ENCODE measurements at regions not wholly inside any gene's neighbourhood (a gene's known extent, or its start where the extent isn't known, plus 50 kb on each side); places are given as distances from the start of the nearest gene placed in this dataset.

DNA sequence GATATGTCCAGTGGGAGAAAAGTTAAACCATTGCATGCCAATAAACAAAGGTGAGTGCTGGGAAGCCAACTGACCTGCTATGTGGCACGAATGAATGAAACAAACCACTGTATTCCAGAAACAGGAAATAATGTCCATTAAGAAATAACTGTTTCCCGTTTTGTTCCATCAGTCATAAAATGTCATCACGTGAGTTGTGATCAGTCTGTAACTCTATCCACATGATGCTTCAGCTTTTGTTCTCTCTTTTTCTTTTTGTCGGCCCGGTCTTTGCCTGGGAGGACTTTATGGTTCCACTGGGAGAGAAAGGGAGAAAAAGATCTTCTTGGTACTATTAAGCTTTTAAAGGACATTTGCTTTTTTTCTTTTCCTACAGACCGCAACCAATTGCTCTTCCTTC, 179.9 kb downstream of the TGFB2 start:
- in situ Hi-C loops (cut with MboI; ENCODE audit: low sequenced_read_pairs) = no loop called here

DNA sequence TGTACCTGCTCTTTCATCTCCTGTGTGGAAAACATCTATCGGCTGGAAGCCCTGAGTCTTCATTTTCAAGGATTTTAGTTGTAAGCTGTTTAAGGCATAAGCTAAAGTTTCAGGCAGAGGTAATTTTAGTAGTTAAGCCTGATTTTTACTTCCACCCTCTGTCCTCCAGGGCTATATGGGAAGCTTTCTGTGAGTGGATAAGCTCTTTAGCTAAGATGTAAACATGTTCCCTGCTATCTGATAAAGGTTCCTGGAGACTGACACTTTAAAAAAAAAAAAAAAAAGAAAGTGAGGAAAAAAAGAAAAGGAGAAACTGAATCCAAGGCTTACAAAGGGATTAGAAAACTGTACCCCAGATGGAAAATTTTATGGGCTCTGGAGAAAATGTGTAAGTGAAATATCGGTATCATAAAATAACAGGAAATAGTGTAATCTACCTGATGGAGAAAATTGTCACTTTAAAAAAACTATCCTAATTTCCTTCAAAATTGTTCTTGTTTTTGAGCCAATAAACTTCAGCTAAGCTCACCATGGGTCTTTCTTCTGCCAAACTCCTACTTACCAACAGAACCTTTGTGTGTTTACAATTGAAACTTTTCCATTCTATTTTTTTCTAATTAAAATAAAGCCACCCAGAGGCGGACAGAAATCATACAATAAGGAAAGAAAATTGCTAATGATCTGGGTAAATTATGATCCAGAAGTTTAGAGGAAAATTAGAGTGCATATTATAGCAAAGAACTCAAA, 180.5 kb downstream of the TGFB2 start:
- in situ Hi-C loops (cut with MboI; ENCODE audit: low sequenced_read_pairs) = no loop called here

DNA sequence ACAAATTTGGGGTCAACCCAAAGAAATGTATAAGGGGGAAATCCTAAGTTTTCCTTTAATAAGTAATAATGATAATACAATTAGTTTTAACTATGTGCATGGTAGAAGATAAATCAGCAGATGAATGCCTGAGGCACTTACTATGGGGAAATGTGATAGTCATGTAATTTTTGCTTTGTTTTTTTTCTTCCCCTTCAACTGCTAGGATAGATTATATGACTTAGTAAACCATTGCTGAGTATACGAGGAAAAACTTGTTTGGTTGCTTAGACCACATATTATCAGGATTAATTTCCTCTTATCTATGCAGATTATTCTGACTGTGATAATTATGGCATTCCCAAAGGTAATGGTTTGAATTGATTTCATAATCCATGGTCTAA, 181.1 kb downstream of the TGFB2 start:
- in situ Hi-C loops (cut with MboI; ENCODE audit: low sequenced_read_pairs) = no loop called here

DNA sequence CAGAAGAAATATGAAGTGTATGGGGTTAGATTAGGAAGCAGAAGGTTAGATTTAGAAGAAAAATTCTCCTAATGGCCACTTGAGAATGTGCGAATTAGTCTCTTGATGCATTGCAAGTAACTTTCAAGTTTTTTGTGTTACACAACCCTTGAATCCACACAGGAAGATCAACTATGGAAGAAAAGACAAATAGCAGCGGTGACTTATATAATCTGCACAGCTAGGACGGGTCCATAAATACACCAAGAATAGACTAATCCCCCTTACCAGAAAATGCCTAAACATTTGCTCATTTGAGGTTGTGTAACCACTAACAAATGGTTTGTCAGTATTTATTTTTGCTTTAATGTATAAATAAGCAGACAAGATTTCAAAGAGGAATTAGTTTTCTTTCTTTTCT, 182.6 kb downstream of the TGFB2 start:
- in situ Hi-C loops (cut with MboI; ENCODE audit: low sequenced_read_pairs) = no loop called here

DNA sequence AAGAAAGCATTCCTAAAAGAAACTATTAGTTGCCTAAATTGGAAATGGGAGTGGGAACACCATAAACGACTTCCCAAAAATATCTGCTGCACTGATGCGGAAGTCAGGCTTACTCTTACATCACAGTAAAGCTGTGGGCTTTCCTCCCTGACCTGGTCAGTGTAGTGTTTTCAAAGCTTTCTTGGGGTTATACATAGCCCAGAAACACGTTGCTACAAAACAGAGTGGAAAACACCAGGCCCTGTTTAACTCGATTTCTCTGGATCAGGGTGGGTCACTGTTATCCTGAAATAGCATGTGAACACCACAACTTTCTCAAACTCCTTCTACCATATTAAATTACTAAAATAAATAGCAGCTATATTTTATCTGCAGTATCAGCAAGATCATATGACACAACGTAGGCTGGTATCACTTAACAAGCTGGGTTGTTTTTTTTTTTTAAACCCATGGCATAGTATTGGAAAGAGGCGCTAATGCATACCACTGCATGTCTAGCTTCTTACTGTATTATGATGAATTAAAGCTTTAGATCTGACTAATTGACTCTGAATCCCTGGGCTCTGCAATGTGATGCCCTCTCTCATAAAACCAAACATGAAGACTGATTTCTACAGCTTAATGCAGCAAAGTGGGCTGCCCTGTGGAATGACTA, 184.6 kb downstream of the TGFB2 start:
- in situ Hi-C loops (cut with MboI; ENCODE audit: low sequenced_read_pairs) = no loop called here

DNA sequence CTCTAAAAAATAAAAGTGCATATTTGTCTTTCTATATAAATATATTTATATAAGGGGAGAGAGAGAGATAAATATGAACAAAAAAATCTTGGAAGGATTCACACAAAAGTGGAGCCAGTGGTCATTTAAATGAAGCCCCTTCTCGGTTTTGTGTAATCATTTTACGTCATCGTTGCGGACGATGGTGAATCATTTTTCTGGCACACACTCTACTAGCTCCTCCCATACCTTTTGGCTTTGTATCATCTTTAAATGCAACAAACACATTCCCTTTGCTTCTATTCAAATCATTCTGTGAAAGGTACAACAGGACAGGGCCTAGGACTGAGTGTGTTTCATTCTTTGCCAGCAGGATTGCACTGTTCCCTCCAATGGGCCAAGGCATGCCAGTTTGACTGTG, 186.8 kb downstream of the TGFB2 start:
- in situ Hi-C loops (cut with MboI; ENCODE audit: low sequenced_read_pairs) = no loop called here

DNA sequence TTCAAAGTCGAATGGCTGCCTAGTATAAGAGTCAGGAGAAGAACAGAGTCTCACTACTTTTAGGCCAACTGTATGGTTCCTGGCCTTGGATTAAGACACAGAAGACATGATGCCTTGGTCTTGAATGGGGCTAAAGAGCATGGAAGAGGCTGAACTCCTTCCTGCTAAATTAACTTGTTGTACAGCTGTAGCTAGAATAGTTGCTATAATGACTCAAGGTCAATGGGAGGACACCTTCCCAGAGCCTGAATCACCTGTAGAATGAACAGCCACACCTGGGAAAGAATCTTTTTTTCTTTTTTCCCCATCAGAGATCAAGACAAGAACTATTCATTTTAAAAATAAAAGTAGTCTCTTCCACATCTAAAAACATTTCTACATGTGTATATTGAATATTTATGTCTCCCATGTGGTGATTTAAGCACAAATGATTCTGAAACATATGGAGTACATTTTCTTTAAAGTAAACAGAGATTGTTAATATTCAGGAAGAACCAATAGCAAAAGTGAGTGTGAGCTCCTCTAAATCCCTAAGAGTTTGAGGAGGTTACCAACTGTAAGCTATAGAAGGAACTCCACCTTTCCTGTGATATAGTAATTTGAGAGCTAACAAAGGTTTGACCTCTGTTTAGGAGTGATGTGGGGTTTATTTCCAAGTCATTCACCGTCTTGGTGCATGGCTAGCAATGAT, 191.3 kb downstream of the TGFB2 start:
- in situ Hi-C loops (cut with MboI; ENCODE audit: low sequenced_read_pairs) = no loop called here

DNA sequence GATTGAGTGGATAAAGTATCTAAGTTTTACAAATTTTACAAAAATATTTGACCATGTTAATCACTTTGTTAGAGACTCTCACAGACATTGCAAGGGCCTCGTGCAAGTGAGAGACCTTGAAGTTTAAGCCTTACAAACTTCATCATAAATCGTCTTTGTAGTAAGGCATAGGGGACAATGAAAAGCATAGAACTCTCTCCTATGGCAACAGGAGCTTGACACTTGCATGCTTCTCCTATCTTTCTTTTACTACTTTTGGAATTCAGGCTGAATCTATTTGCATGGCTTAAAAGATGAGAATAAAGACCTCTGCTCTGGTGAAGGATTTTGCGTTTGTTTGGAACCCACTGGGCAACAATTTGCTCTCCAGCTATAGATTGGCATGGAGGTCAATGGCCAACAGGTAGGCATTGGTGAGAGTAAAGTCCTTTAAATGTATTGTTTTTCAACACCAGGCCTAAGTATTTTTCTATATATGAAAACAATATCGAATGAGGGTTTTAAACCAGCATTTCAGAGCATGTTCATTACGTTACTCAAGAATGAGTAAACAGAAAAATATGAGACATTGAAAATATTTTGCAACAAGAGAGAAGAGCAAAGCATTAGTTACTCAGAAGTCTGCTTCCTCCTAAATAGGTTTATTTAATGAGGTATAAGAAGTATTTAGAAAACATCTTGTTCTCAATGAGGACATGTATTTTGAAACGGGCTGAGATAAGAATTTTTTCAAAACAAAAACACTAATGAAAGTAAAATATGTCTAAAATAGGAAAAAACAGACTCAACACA, 192.2 kb downstream of the TGFB2 start:
- in situ Hi-C loops (cut with MboI; ENCODE audit: low sequenced_read_pairs) = no loop called here

DNA sequence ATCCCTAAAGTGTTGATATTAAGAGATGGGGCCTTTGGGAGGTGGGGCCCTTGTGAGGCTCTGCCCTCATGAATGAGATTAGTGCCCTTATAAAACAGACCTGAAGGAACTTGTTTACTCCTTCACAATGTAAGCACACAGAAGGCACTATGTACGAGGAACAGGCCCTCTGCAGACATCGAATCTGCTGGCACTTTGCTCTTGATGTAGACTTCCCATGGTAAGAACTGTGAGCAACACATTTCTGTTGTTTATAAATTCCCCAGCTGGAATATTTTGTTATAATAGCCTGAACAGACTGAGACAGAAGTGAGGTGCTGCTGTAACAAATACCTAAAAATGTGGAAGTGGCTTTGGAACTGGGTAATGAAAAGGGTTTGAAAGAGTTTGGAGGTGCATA, 193.2 kb downstream of the TGFB2 start:
- in situ Hi-C loops (cut with MboI; ENCODE audit: low sequenced_read_pairs) = no loop called here

DNA sequence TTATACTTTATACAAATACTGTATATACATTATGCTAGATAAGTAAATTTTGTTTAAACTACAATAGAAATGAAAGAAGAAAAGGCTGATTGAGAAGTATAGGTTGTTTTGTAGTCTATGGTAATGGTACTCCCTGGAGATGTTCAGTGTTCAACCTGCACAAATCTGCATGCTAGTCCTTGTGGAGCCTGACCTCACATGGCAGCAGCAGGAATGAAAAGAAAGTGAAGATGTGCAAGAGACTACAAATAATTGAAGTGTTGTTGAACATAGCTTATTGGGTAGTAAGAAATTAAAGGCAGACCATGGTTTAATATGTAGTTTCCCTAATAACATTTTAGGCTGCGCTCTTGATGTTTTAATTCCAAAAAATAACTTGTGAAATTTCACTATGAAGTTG, 201.2 kb downstream of the TGFB2 start:
- in situ Hi-C loops (cut with MboI; ENCODE audit: low sequenced_read_pairs) = no loop called here

DNA sequence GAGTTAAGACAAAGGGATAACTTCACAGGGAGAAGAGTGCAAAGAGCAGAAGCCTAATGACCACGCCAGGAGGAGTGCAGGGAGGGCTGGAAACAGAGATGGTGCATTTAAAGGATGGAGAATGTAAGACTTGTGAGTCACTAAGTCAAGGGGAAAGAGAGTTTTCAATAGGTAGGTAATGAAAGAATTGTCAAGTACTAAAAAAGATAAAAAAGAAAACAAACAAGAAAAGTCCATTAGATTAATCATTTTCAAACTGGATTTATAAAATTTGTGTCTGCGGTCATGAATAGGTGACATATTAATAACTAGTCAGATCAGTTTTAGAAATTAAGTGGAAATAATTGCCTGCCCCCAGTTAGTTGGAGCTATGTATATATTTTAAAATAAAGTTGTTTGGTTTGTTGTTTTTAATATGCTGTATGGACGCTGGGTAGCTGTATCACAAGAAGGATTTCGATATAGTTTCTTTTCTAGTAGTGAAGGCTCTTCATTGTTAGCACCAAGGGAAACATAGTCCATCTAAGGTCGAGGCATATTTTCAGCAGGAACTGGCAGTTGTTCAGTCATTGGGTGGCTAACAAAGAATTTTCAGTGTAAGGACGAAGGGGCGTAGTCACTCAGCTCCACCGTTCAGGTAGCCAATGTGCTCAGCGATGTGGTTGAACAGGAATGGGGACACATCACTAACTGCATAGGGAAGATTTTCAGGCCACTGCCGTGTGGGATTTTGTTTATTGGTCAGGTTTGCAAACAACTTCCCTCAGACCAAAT, 203.0 kb downstream of the TGFB2 start:
- in situ Hi-C loops (cut with MboI; ENCODE audit: low sequenced_read_pairs) = no loop called here

DNA sequence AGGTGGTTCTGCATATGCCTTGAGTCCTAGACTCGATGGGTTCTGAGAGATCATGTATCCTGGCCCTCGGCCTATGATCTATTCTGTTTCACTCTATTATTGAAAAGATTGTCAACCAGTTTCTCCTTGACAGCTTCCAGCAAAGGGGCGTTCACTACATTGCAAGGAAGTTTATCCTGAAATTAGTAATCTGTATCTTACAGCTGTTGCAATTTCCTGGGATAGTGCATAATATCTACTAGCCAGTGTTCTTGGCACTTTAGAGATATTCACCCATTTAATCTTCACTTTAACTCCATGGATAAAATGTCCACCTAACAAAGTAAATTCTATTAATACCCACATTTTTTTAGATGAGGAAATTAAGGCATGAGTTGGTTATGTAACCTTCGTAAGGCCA, 203.6 kb downstream of the TGFB2 start:
- in situ Hi-C loops (cut with MboI; ENCODE audit: low sequenced_read_pairs) = no loop called here

DNA sequence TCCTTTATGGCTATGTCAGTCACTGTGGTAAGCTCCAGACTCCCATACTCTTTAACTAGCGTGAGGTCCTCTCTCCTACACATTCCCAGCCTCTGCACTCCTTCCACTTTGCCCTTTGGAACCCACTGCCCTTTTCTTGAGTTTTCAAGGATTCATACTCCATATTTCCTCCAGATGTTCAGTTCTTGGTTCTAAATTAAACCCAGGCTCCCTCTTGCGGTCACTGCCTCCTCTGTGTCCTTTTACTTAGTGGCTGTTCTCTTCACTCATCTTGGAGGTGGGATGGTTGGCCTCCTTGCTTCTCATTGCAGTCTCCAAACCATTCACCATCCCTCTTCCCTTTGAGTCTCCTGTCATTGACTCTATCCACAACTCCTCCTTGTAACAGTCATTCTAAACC, 208.1 kb downstream of the TGFB2 start:
- in situ Hi-C loops (cut with MboI; ENCODE audit: low sequenced_read_pairs) = no loop called here

DNA sequence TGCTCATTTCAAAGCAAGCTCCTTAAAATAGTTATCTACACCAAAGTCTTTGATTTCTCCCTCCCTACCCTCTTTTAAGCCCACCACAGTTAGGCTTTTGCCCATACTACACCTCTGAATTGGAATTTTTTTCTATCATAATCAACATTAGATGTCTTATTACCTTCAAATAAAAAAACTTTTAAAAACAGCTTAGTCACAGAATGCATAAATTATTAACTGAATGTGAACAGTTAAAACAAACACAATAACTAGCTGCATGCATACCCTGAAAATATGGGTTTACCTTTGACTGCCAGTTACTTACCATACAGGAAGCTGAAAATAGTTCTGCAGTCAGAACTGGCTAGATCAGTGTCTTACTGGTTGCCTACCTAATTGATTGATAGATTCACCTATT, 210.9 kb downstream of the TGFB2 start:
- in situ Hi-C loops (cut with MboI; ENCODE audit: low sequenced_read_pairs) = no loop called here

DNA sequence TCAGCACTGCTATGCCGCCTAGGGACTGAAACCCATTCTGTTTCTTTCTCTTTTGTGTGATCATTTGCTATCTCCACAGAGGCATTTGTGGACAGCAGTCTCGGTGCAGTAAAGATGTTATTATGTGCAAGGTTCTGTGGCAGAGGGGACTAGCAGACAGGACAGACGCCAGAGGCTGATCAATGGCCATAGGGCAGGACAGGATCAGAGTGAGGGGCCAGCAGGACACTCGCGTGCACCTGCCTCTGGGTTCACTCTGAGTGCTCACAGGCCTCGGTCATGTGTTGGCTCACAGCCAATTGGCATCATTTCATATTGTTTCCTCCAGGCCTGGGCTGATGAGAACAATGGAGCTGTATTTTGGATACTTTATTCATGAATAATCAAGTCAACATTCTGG, 212.6 kb downstream of the TGFB2 start:
- in situ Hi-C loops (cut with MboI; ENCODE audit: low sequenced_read_pairs) = no loop called here

DNA sequence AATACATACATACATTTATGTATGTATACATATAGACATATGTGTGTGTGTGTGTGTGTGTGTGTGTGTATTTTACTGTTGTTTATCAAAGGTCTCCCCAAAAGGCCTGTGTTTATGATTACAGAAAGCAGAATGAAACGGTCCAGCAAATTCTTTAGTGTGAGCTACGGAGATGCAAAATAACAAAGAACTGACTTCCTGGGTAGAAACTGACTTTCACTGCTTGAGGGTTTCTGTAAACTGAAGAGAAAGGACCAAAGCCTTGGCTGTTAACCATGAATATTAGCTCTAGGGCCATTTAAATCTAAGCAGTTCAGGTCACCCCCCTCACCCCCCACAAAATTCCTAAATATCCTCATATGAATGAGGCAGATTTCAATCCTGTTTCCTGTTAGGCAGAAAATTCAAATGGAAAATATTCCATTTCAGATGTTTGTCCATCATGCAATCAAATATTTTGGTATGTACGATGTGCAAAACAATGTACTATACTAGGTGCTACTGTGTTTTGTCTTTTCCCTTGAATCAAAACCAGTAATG, 213.2 kb downstream of the TGFB2 start:
- in situ Hi-C loops (cut with MboI; ENCODE audit: low sequenced_read_pairs) = no loop called here

DNA sequence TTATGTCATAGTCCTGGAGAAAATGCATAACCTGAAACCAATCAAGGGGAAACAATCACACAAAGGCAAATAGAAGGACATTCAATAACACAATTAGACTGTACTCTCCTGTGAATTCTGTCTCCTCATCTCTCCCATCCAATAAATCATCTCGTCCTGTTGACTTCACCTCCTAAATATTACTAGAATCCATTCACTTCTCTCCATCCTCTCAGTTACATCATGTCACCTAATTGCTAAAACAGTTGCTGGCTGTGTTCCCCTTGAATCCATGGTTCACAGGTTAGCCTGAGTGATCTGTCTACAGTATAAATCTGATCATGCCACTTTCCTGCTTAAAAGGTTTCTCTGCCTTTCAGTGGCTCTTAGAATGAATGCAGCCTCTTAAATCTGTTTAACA, 220.2 kb downstream of the TGFB2 start:
- in situ Hi-C loops (cut with MboI; ENCODE audit: low sequenced_read_pairs) = no loop called here

DNA sequence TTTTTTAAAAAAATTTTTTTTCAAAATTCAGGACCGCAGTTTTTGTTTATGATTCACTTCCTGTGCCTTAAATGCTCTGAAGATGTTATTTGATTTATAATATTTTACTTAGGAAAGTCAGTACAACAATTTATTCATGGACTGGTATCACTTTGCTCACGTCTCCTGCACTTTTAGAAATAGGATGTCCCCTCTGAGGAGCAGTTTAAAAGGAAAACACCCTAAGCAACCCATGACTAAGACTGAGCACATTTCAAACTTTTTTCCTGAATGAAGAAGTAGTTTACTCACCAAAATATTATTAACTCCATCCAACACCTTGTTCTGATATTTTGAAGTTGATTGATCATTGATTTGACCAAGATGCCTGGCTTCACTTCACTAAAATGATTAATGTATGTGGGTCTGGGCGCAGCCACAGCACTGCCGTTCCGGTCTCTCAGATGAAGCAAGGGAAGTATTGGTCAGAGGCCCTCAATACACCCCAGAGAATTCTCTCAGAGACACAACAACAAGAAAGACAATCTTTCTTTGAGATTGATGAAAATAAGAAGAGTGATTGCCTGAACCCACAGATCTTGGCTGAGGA, 223.9 kb downstream of the TGFB2 start:
- in situ Hi-C loops (cut with MboI; ENCODE audit: low sequenced_read_pairs) = no loop called here

DNA sequence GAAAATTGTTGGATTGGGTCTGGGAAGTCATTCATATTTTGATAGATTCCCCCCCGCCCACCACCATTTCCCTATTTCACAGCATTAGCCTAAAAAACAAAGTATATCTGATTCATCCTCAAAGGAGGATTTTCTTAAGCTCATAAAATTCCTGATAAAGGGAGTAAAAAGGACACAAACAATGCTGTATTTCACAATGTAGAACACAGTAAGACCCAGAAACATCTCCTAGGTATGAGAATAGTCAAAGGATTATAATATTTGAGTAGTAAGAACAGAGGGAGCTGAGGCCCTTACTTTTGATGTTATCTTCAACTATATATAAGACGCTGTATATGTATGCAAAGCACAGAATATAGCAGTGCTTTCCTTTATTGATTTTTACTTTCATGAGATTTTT, 225.3 kb downstream of the TGFB2 start:
- in situ Hi-C loops (cut with MboI; ENCODE audit: low sequenced_read_pairs) = no loop called here

DNA sequence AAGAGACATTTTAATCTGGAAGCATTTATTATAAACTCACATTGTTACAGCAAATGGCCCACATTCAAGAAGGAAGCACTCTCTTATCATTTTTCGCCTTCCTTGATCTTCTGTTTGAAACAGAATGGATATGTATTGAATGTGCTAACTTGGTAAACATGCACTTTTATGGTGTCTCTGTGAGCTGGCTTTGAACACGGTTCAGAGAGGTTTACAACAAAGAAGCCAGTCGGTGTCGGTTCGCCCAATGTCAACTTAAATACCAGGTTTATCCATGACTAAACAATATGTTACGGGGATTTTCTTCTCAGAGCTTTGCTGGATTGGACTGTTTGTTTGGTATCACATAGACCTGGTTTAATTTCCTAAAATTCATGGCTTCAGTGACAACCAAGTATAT, 226.4 kb downstream of the TGFB2 start:
- in situ Hi-C loops (cut with MboI; ENCODE audit: low sequenced_read_pairs) = no loop called here

Data from HL-60/S4 (cell line).